ENCODE measurements at regions not wholly inside any gene's neighbourhood (a gene's known extent, or its start where the extent isn't known, plus 50 kb on each side); places are given as distances from the start of the nearest gene placed in this dataset.
"Not testable (repeated sequence)": the region's sequence is repeated elsewhere in the genome, so short reads cannot be mapped to it uniquely, and the experiment has no call there.

DNA sequence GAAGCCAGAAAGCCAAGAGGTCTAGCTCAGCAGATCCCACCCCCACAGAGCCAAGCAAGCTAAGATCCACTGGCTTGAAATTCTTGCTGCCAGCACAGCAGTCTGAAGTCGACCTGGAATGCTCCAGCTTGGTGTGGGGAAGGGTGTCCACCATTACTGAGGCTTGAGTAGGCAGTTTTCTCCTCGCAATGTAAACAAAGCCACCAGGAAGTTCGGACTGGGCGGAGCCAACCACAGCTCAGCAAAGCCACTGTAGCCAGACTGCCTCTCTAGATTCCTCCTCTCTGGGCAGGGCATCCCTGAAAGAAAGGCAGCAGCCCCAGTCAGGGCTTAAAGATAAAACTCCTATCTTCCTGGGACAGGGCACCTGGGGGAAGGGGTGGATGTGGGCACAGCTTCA is 495.0 kb upstream of the GYPC start:
- 81% methylated on average over 4 of the region's 4 CpGs for WGBS
- not testable (repeated sequence) for H3K27ac ChIP-seq (ENCODE audit: low read depth, low read length); H3K36me3 ChIP-seq (ENCODE audit: insufficient read depth, low read length); H3K27me3 ChIP-seq (ENCODE audit: insufficient read depth, low read length); H3K4me3 ChIP-seq (ENCODE audit: low read length); H3K4me1 ChIP-seq (ENCODE audit: insufficient read depth, low read length); H3K9ac ChIP-seq (ENCODE audit: low read depth, low read length); H3K9me3 ChIP-seq (ENCODE audit: insufficient read depth, low read depth, low read length)

DNA sequence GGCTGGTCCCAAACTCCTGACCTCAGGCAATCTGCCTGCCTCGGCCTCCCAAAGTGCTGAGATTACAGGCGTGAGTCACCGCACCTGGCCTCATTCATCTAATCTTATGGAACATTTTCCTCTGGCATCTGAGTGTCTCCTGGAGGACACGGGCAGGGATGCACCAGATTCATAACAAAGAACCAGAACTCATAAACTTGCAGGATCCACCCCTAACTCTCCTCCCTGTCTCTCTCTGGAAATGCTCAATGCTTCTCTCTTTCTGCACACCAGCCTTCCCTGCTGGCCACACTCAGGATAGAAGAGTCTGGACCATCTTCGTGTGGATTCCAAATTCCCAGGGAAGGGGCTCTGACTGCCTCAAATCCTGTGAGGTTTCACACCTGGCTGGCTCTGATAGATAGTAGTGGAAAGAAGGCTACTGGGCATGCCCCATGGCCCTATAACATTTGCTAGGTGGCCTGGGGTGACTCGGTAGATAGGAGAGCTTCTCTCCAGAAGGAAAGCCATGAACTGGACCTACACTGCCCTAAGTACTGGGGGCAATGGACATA is 483.2 kb upstream of the GYPC start:
- Histone ChIP-seq H3K4me3 (ENCODE audit: low read length) (no peak overlapping the region), H3K36me3 (ENCODE audit: insufficient read depth, low read length) (no peaks in the 10 kb centered on the region), H3K9me3 (ENCODE audit: insufficient read depth, low read depth, low read length) (no peaks in the 10 kb centered on the region), H3K9ac (ENCODE audit: low read depth, low read length) (no peak overlapping the region), H3K27me3 (ENCODE audit: insufficient read depth, low read length) (no peaks in the 10 kb centered on the region), H3K4me1 (ENCODE audit: insufficient read depth, low read length) (no peaks in the 10 kb centered on the region), H3K27ac (ENCODE audit: low read depth, low read length) (no peak overlapping the region)
- 87% methylated on average over 6 of the region's 6 CpGs for WGBS

DNA sequence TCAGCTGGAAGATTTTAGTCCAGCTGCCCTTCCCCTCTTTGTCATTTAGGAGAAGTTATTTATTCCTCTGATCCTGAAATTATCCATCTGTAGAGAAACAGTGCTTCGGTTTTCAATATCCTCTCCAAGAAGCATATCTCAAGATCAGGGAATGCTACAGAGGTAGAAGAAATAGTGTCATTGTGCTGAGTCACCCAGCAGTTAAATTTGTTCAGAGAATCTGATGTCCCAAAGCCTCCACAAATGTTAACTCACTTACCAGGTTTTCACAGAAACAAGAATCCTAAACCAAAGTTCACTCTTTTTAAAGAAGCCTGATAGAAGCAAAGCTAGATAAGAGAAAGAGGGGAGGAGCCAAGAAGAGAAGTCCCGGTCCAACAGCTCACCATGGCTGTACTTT is 480.7 kb upstream of the GYPC start:
- WGBS: 95% methylated on average over 2 of the region's 2 CpGs
- Histone ChIP-seq H3K9ac (ENCODE audit: low read depth, low read length) (no peak overlapping the region), H3K4me3 (ENCODE audit: low read length) (no peak overlapping the region), H3K9me3 (ENCODE audit: insufficient read depth, low read depth, low read length) (no peaks in the 10 kb centered on the region), H3K4me1 (ENCODE audit: insufficient read depth, low read length) (no peaks in the 10 kb centered on the region), H3K36me3 (ENCODE audit: insufficient read depth, low read length) (no peaks in the 10 kb centered on the region), H3K27me3 (ENCODE audit: insufficient read depth, low read length) (no peaks in the 10 kb centered on the region), H3K27ac (ENCODE audit: low read depth, low read length) (no peak overlapping the region)

DNA sequence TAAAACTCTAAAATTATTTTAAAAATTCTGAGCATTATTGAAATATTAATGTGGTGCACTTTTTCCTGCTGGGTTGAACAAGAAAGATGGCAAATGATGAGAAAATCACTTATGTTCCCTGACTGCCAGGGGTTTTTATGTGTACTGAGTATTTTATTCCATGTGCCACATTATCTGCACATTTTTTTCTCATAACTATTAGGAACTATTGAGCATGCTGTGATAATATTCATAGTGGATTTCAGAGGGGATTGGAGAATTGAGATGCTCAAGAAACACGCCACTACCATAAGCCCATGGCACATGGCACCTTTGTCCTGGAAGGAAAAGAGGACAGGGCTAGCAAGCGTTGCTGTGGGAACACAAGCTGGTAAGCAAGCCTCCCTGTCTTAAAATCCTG is 478.5 kb upstream of the GYPC start:
- no peaks in the 10 kb centered on the region for H3K9me3 ChIP-seq (ENCODE audit: insufficient read depth, low read depth, low read length)
- no peaks in the 10 kb centered on the region for H3K4me1 ChIP-seq (ENCODE audit: insufficient read depth, low read length)
- no peaks in the 10 kb centered on the region for H3K36me3 ChIP-seq (ENCODE audit: insufficient read depth, low read length)
- no peak overlapping the region for H3K9ac ChIP-seq (ENCODE audit: low read depth, low read length)
- no peaks in the 10 kb centered on the region for H3K27me3 ChIP-seq (ENCODE audit: insufficient read depth, low read length)
- 90% methylated on average over 2 of the region's 2 CpGs for WGBS
- no peak overlapping the region for H3K4me3 ChIP-seq (ENCODE audit: low read length)
- H3K27ac ChIP-seq (ENCODE audit: low read depth, low read length): no peak overlapping the region

DNA sequence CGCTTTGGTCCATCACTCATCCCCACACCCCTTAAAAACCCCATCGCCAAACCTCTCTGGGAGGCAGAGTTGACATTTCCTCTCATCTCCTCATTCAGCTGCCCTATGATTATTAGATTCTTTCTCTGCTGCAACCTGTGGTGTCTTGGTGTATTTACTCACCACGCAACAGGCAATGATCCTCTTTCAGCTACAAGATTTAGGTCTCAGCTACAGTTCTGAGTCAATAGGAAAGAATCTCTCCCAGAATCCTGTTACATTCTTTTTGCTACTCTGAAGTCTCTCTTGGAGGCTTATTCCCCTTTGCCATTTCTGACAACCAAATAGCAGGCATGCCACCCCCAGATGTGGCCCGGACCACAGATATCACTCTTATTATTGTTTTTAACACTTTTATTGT is 468.3 kb upstream of the GYPC start:
- no peaks in the 10 kb centered on the region for H3K9me3 ChIP-seq (ENCODE audit: insufficient read depth, low read depth, low read length)
- H3K36me3 ChIP-seq (ENCODE audit: insufficient read depth, low read length): no peaks in the 10 kb centered on the region
- 79% methylated on average over 4 of the region's 4 CpGs for WGBS
- peaks cover 7% of the 10 kb centered on the region; the same call in 1 of the 2 replicates for H3K4me1 ChIP-seq (ENCODE audit: insufficient read depth, low read length)
- H3K4me3 ChIP-seq (ENCODE audit: low read length): no peak overlapping the region
- no peaks in the 10 kb centered on the region for H3K27me3 ChIP-seq (ENCODE audit: insufficient read depth, low read length)
- H3K9ac ChIP-seq (ENCODE audit: low read depth, low read length): no peak overlapping the region
- H3K27ac ChIP-seq (ENCODE audit: low read depth, low read length): no peak overlapping the region

DNA sequence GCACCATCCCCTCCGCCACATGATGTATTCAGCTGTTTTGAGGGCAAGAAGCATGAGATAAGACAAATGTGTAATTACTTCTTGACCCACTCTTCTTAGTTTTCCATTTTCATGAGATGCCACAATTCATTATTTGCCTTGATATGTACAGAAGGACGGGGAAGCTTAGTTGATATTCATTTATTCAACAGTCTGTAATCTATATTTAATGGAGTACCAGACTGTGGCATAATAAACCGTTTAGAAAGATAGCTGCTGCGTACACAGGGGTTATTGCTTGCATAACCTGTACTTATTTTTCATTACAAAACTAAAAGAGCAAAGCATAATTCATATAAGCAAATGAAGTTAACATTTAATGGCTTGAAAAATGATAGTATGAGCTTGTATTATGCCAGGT is 466.4 kb upstream of the GYPC start:
- Histone ChIP-seq H3K9me3 (ENCODE audit: insufficient read depth, low read depth, low read length) (no peaks in the 10 kb centered on the region), H3K27me3 (ENCODE audit: insufficient read depth, low read length) (no peaks in the 10 kb centered on the region), H3K36me3 (ENCODE audit: insufficient read depth, low read length) (no peaks in the 10 kb centered on the region), H3K9ac (ENCODE audit: low read depth, low read length) (no peak overlapping the region), H3K4me1 (ENCODE audit: insufficient read depth, low read length) (peaks cover 7% of the 10 kb centered on the region; the same call in 1 of the 2 replicates), H3K27ac (ENCODE audit: low read depth, low read length) (no peak overlapping the region), H3K4me3 (ENCODE audit: low read length) (no peak overlapping the region)
- WGBS: 100% methylated on average over 1 of the region's 4 CpGs

DNA sequence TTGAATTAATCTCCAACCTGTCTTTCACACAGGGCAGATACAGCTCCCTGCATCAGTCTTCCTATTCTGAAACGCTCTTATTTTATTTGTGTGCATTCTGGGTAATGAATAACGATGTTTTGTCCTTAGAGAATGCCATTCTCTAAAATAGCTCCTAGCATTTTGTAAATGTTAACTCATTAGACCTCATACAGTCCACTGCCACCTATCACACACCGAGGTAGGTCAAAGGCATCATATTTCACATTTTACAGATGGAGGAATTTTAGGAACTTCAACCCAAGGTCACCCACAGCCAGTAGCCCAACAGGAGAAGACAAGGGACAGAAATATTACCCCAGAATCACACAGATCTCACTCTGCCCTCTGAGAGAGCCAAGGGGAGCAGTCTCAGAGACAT is 455.4 kb upstream of the GYPC start:
- no peak overlapping the region for H3K9ac ChIP-seq (ENCODE audit: low read depth, low read length)
- no peak overlapping the region for H3K27ac ChIP-seq (ENCODE audit: low read depth, low read length)
- H3K36me3 ChIP-seq (ENCODE audit: insufficient read depth, low read length): no peaks in the 10 kb centered on the region
- H3K9me3 ChIP-seq (ENCODE audit: insufficient read depth, low read depth, low read length): no peaks in the 10 kb centered on the region
- WGBS: 86% methylated on average over 3 of the region's 3 CpGs
- H3K27me3 ChIP-seq (ENCODE audit: insufficient read depth, low read length): no peaks in the 10 kb centered on the region
- no peaks in the 10 kb centered on the region for H3K4me1 ChIP-seq (ENCODE audit: insufficient read depth, low read length)
- no peak overlapping the region for H3K4me3 ChIP-seq (ENCODE audit: low read length)

DNA sequence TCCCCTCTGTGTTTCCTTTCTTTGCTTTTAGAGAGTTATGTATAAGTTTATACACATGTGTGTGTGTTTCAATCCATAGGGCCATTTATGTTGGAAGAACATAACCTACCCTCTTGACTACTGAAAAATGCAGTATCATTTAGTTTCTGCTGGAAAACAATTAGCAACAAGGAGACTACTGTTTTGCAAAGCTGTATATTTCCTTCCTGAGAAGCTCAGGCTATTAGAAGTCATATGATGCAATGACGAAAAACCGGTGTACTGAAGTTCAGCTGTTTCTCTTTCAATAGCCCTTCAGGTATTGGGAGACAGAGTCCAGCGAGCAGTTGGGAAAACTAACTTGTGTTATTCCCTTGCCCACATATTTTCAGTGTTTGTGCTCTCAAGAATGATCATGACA is 447.7 kb upstream of the GYPC start:
- no peaks in the 10 kb centered on the region for H3K9me3 ChIP-seq (ENCODE audit: insufficient read depth, low read depth, low read length)
- H3K27ac ChIP-seq (ENCODE audit: low read depth, low read length): no peak overlapping the region
- WGBS: 97% methylated on average over 3 of the region's 3 CpGs
- H3K36me3 ChIP-seq (ENCODE audit: insufficient read depth, low read length): no peaks in the 10 kb centered on the region
- H3K4me1 ChIP-seq (ENCODE audit: insufficient read depth, low read length): no peaks in the 10 kb centered on the region
- no peak overlapping the region for H3K9ac ChIP-seq (ENCODE audit: low read depth, low read length)
- H3K4me3 ChIP-seq (ENCODE audit: low read length): no peak overlapping the region
- H3K27me3 ChIP-seq (ENCODE audit: insufficient read depth, low read length): no peaks in the 10 kb centered on the region

DNA sequence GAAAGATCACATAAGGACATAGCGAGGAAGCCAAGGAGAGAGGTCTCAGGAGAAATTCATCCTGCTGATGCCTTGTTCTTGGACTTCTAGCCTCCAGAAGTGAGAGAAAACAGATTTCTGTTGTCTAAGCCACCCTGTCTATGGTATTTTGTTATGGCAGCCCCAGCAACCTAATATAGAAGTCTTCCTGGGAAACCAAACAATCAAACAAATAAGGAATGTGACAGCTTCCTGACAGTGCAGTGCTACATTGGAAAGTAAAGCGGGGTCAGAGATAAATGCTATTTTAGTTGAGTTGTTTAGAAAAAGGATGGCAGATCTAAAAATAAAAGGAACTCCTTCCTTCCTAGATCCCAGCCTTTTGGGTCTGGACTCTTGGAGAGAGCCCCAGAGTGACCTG is 443.2 kb upstream of the GYPC start:
- Histone ChIP-seq H3K9me3 (ENCODE audit: insufficient read depth, low read depth, low read length) (no peaks in the 10 kb centered on the region), H3K27ac (ENCODE audit: low read depth, low read length) (no peak overlapping the region)
- WGBS: 93% methylated on average over 2 of the region's 2 CpGs

DNA sequence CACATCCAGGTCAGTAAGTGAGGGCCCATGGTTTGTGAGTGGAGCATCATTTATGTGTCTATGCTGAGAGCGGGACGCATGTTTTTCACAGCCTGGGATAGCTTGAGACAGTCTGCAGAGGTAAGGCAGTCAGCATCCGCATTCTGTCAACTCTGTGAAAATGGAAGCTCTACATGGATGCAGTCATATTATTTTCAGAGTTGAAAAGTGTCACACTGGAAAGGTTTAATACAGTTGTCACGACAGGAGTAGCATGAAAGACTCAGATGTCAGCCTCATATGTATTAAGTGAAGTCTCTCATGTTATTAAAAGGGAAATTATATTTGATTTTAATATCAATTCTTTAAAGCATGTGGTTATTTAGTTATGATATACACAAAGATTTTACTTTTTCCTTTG is 436.9 kb upstream of the GYPC start:
- Histone ChIP-seq H3K9ac (ENCODE audit: low read depth, low read length) (no peak overlapping the region), H3K4me3 (ENCODE audit: low read length) (no peak overlapping the region), H3K4me1 (ENCODE audit: insufficient read depth, low read length) (no peaks in the 10 kb centered on the region), H3K9me3 (ENCODE audit: insufficient read depth, low read depth, low read length) (no peaks in the 10 kb centered on the region), H3K27me3 (ENCODE audit: insufficient read depth, low read length) (no peaks in the 10 kb centered on the region), H3K27ac (ENCODE audit: low read depth, low read length) (no peak overlapping the region), H3K36me3 (ENCODE audit: insufficient read depth, low read length) (no peaks in the 10 kb centered on the region)
- 96% methylated on average over 4 of the region's 4 CpGs for WGBS

More for the DNA sequence above, 443.2 kb upstream of the GYPC start:
- H3K4me3 ChIP-seq (ENCODE audit: low read length): no peak overlapping the region
- no peak overlapping the region for H3K9ac ChIP-seq (ENCODE audit: low read depth, low read length)
- no peaks in the 10 kb centered on the region for H3K4me1 ChIP-seq (ENCODE audit: insufficient read depth, low read length)
- no peaks in the 10 kb centered on the region for H3K27me3 ChIP-seq (ENCODE audit: insufficient read depth, low read length)
- no peaks in the 10 kb centered on the region for H3K36me3 ChIP-seq (ENCODE audit: insufficient read depth, low read length)

DNA sequence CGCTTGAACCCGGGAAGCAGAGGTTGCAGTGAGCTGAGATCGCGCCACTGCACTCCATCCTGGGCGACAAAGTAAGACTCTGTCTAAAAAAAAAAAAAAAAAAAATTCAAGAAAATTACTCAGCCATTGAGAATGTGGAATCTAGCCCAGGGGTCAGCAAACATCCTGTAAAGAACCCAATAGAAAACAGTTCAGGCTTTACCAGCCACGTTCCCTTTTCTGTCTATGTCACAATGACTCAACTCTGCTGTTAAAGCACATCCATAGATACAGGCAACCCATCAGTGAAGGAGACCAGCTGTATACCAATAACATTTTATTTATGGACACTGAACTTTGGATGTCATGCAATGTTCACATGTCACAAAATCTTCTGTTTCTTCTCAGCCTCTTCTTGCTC is 435.6 kb upstream of the GYPC start:
- WGBS: 91% methylated on average over 6 of the region's 6 CpGs
- Histone ChIP-seq H3K9me3 (ENCODE audit: insufficient read depth, low read depth, low read length) (no peaks in the 10 kb centered on the region), H3K27ac (ENCODE audit: low read depth, low read length) (no peak overlapping the region), H3K4me1 (ENCODE audit: insufficient read depth, low read length) (no peaks in the 10 kb centered on the region), H3K27me3 (ENCODE audit: insufficient read depth, low read length) (no peaks in the 10 kb centered on the region), H3K4me3 (ENCODE audit: low read length) (no peak overlapping the region), H3K9ac (ENCODE audit: low read depth, low read length) (no peak overlapping the region), H3K36me3 (ENCODE audit: insufficient read depth, low read length) (no peaks in the 10 kb centered on the region)

DNA sequence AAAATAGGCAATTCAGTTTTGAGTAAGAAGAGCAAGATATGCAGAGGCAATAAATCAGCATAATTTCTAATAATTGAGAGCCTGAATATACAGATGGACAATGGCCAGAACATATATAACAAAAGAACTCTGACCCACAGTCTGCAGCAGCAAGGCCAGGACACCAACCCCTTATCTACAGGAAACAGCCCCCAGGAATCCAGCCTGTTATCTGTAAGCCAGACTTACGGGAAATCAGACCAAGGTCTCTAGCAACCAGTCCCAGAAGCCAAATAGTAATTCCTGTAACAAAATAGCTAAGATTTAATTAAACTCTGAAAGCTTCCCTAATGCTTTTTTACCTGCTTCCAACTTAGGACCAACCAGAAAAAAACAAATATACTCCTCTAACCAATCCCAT is 434.5 kb upstream of the GYPC start:
- WGBS: 89% methylated on average over 1 of the region's 1 CpG

More for the DNA sequence above, 434.5 kb upstream of the GYPC start:
- Histone ChIP-seq H3K9me3 (ENCODE audit: insufficient read depth, low read depth, low read length) (no peaks in the 10 kb centered on the region), H3K27me3 (ENCODE audit: insufficient read depth, low read length) (no peaks in the 10 kb centered on the region), H3K27ac (ENCODE audit: low read depth, low read length) (no peak overlapping the region), H3K4me1 (ENCODE audit: insufficient read depth, low read length) (no peaks in the 10 kb centered on the region), H3K36me3 (ENCODE audit: insufficient read depth, low read length) (no peaks in the 10 kb centered on the region), H3K9ac (ENCODE audit: low read depth, low read length) (no peak overlapping the region), H3K4me3 (ENCODE audit: low read length) (no peak overlapping the region)
